Jurkat, Clone E6-1 (cell line): ENCODE measurements at regions not wholly inside any gene's neighbourhood (a gene's known extent, or its start where the extent isn't known, plus 50 kb on each side); places are given as distances from the start of the nearest gene placed in this dataset.
"Not testable (repeated sequence)": the region's sequence is repeated elsewhere in the genome, so short reads cannot be mapped to it uniquely, and the experiment has no call there.

Source experiments
- DNase-seq: peaks from one replicate; pipeline ENCODE4 v3.0.0-alpha.2; 2011; ENCODE audit warnings: low read depth, low spot score
- H3K4me3 ChIP-seq: 2 replicates; pipeline ENCODE4 v1.5.1; 2011; ENCODE audit warnings: mild to moderate bottlenecking, low read length, control low read depth, moderate library complexity

DNA sequence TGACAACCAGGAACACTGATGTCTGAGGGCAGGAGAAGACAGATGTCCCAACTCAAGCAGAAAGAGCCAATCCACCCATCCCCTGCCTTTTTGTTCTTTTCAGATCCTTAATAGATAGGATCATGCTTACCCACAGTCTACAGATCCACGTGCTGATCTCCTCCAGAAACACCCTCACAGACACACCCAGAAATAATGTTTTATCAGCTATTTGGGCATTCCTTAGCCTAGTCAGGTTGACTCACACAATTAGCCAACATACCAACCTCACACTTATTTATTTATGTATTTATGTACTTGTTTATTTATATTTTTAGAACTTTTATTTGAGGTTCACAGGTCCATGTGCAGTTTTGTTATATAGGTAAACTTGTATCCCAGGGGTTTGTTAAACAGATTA, 151.5 kb upstream of the IL12B start:
- H3K4me3 ChIP-seq = no peak overlapping the region
- no peak for DNase-seq

DNA sequence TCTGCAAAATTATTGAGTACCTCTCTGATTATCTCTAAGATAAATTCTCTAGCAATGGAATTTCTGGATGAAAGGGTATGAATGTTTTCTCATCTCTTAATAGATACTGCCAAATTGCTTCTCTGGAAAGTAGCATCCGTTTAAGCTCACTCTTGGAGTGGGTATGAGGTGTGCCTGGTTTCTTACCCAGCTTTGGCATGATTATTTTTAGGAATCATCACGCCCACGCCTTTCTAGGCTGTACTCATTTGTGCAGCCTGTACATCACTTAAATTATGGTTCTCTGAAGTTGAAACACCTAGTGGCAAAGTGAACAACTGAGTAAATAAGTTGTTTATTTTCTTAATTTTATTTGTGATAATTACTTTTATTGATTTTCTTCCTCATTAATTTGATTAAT, 156.5 kb upstream of the IL12B start:
- DNase-seq = no peak

DNA sequence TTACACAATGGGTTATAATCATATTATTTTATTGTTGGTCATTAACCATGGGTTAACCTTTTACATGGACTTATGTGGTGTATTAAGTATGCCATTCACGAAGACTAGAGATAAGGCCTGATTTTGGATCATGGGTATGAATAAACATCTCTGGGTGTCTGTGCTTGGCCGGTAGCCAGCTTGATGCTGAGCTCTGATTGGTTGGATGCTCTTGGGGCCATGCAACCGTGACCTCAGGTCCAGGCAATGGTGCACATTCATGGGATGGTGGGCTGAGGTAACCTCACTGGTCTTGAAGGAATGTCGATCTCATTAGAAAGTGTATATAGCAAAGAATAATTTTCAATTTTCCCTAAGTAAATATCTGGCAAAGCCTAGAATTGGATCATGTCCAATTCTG, 158.2 kb upstream of the IL12B start:
- H3K4me3 ChIP-seq = no peak overlapping the region
- no peak for DNase-seq

More for the DNA sequence above, 156.5 kb upstream of the IL12B start:
- no peak overlapping the region for H3K4me3 ChIP-seq

DNA sequence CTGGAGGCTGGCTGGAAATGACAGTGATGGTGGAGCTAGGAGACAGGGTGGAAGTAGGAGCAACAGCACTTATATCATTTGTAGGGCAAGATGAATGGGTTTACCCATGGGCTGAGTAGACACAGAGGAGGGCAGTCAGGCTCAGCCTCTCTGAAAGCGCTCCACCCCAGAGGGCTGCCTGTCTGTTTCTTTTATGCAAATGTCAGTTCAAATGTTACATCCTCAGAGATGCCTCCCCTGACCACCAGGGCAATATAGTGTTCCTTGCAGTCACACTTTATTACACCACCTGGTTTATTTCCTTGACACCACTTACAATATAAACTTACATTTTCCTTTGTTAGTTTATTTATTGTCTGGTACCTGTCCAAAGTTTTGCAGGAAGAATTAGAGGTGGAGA, 159.5 kb upstream of the IL12B start:
- DNase-seq = no peak
- H3K4me3 ChIP-seq = no peak overlapping the region

DNA sequence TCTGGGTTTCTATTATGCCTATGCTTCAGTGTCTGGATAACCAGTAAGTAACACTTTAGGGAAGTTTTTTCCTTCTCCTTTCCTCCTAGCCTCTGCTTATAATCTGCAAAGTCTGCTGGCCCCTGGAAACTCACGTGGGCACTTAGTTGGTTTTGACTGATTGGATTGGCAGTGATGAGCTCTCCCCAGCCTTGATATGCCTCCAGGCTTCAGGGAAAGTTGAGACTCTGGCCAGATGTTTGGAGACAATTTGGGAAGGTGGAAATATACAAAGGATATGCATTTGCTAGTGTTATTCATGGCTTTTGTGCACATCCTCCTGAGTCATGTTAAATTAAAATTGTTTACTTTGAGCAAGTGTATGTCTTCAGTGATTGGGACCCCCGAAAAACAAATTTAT, 160.2 kb upstream of the IL12B start:
- no peak overlapping the region for H3K4me3 ChIP-seq
- DNase-seq = no peak

DNA sequence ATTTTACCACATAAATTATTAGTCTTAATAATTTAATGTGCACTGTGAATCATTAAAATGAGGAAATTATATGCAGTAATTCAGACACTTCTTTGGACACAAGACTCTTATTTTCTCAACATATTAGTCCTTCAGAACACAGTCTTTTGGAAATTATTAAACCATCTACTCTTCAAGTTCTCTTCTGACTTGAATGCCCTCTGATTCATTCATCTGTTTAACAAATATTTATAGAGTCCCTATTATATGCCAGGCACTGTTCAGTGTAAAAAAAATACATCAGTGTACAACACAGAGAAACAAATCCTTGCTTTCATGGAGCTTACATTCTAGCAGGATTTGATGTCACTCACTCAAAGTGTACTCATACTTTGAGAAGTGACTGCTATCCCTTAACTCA, 163.4 kb upstream of the IL12B start:
- no peak for DNase-seq
- H3K4me3 ChIP-seq = no peak overlapping the region

DNA sequence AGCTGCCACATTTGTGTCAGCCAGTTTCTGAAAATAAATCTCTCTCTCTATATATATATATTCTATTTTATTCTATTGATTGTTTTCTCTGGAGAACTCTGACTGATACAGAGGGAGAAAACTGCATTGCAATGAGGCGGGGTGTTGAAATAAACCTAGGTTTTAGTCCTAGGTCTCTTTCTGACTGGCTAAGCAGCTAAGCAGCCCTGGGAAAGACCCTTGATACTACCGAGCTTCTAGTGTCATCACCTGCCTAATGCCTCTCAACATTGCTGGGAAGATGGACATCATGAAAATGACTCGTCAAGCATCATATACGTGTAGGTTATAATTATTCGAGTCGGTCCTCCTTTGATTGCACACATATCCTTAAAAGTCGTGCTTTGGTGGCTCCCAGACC, 166.5 kb upstream of the IL12B start:
- H3K4me3 ChIP-seq = no peak overlapping the region
- no peak for DNase-seq

DNA sequence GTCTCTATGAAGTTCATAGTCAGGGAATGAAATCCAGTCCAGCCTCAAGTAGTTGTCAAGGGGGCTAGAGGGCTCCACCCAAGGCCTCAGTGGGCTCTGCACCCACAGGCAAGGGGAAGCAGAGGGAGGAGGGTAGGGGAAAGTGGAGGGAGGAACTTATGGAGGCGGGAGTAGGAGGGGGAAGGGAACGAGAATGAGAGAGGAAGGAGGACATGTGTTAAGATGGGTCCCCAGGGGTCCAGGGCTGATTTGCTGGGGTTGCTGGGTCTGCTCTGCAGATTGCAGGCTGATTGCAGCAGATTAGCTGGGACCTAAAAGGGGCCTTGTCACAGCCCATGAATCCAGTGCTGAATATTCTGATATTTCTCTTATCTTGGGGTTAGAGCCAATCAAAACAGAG, 166.9 kb upstream of the IL12B start:
- DNase-seq = no peak

DNA sequence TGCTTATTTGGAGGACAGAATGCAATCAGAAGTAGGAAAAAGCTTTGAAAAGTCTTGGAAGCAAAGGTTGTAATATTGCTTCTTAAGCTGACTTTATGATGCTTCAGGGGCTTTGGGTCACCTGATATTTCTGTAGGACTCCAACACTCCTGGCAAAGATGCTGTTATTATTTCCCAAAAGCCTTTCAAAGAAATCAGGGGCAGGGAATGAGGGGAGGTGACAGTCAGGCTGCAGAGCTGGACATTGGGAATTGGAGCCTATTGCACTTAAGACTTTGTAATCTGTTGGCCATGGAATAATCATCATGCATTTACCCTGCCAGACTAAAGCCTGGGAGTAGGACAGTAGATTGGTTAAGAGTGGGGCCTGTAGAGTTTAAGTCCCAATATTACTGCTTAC, 168.3 kb upstream of the IL12B start:
- no peak overlapping the region for H3K4me3 ChIP-seq
- no peak for DNase-seq

More for the DNA sequence above, 166.9 kb upstream of the IL12B start:
- no peak overlapping the region for H3K4me3 ChIP-seq

DNA sequence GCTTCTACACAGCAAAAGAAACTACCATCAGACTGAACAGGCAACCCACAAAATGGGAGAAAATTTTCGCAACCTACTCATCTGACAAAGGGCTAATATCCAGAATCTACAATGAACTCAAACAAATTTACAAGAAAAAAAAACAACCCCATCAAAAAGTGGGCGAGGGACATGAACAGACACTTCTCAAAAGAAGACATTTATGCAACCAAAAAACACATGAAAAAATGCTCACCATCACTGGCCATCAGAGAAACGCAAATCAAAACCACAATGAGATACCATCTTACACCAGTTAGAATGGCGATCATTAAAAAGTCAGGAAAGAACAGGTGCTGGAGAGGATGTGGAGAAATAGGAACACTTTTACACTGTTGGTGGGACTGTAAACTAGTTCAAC, 171.8 kb upstream of the IL12B start:
- H3K4me3 ChIP-seq, DNase-seq: not testable (repeated sequence)

DNA sequence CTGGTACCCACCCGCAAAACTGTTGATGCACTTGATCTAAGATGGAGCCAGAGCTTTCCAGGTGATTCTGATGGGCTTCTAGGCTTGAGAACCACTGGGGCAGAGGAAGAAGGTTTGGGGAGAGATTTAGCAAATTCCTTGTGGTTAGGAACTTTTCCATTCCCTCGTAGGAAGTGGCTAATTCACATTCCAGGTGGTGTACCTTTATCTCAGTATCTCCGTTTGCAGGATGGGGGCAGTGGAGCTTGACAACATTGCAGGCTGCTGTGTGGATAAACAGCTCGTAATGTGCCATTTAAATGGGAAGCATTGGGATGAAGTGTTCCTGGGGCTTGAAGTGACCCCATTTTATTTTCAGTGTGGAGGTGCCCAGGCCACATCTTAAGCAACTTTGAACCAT, 172.9 kb upstream of the IL12B start:
- no peak for DNase-seq

DNA sequence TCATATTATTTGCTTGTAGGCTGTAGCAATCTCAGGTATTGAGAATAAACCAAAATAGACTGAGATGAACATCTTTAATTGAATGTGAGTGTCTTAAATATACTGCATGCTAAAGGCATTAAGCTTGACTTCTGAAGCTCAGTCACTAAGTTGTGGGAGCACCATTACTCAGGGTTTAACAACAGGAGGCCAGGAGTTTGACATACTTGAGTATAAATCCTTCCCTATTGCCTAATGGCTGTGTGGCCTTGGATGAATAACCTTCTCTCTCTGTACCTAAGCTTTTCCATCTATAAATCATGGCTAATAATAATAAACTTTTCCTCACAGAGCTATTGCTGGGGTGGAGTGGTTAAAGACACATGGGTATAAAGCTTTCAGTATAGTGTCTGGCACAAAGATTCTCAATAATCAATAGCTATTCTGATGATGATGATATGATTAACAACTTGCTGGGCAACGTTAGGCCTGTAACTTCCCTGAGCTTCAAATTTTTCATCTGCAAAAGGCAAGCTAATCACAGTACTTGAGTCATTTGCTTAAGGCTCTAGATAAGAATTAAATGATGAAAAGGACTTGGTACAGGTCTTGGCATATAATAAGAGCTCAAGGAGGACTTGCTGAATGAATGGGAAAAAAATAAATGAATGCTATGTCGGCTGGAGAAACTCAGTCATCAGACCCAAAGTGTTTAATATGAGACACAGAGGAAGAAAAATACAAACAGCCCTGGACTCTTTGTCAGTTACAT, 174.0 kb upstream of the IL12B start:
- no peak for DNase-seq
- no peak overlapping the region for H3K4me3 ChIP-seq

More for the DNA sequence above, 172.9 kb upstream of the IL12B start:
- no peak overlapping the region for H3K4me3 ChIP-seq

DNA sequence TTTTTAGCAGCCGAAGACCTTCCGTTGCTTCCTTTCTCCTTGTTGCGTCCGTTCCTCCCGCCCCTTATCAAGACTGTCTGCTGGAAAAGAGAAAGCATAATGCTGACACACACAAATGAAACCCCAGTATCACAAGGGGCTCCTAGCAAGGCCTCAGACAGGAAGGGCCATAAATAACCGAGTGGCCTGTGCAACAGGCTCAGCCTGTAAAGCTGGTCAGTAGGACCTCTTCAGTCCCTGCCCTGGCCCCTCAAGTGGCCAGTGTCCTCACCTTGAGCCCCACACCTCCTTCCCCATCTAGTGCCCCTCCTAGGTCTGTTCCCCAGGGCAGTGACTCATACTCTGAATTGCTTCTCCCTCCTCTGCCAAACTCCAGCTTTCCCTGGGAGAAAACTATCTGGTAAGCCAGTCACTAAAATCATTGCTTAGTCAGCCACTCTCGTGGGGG, 174.6 kb upstream of the IL12B start:
- no peak overlapping the region for H3K4me3 ChIP-seq
- no peak for DNase-seq

DNA sequence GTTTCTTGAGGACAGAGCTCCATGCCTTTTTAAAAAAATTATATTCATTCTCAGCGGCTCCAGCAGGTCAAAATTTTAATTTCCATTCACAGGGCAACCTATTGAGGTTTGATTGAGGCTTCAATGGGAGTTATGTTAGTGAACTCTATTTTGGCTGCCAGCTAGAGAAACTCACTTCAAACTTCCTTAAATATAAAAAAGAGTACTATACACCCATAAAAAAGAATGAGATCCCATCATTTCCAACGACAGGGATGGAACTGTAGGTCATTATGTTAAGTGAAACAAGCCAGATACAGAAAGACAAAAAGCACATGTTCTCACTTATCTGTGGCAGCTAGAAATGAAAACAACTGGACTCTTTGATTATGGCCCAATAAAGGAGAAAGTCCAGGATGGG, 176.8 kb upstream of the IL12B start:
- no peak for DNase-seq
- H3K4me3 ChIP-seq = no peak overlapping the region

DNA sequence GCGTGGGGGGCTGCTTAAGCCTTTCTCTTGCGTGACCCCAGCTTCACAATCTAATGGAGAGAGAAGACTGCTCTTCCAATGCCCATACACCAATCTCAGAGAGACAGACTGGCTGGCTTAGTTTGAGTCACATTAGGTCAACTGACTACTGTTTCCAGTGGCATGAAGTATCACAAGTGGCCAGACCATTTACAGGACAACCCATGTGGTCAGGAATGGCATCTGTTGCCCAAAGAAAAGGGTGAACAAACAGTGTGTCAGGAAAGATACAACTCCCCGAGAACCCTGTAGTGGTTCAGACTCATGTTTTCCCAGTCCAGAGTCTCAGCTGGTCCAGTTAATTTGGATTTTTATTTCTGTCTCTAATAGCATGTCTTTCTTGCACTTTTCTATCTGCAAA, 177.4 kb upstream of the IL12B start:
- no peak for DNase-seq

DNA sequence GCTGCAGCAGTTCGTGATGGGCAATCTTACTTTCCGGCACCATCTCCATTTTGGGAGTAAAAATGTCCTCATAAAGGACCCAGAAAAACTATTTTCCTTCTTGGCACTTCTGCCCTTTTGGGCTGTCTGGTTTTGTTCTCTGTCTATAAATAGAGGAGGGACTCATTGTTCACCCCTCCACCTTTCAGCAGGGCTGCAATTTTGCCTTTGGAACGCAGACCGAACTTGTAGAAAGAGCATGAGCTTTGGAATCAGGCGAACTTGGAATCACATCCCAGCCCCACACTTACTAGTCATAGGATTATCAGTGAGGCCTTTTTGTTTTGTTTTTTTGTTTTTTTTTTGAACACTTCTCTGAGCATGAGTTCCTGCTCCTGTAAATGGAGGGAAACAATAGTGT, 178.1 kb upstream of the IL12B start:
- no peak overlapping the region for H3K4me3 ChIP-seq
- DNase-seq = no peak

More for the DNA sequence above, 177.4 kb upstream of the IL12B start:
- no peak overlapping the region for H3K4me3 ChIP-seq

DNA sequence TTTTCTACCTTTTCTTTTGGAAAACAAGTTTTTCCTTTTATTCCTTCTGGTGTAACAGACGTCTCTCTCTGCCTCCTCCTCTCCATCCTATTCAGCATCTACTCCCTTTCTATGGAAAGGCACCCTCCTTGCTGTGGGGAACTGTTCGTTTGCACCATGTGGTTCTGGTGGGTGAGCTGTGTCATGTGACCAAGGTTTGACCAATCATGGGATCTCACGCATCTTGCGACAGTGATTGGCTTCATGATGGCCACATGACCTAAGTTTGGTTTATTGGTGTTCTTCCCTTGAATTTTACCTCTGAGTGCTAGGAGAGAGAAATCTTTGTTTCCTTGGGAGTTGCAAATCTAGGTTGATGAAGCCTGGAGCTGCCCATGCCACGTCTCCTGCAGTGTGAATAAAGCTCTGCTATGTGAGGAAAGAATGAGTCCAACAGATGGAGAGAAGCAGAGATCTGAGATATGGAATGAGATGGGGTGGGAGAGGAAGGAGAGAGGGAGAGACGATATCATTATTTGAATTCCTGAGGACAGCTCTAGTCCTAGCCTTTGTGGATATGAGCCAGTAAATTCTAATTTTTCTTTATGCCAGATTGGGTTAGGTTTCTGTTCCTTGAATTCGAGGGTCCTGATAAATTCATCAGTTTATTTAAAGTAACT, 178.8 kb upstream of the IL12B start:
- H3K4me3 ChIP-seq = no peak overlapping the region
- DNase-seq = no peak

DNA sequence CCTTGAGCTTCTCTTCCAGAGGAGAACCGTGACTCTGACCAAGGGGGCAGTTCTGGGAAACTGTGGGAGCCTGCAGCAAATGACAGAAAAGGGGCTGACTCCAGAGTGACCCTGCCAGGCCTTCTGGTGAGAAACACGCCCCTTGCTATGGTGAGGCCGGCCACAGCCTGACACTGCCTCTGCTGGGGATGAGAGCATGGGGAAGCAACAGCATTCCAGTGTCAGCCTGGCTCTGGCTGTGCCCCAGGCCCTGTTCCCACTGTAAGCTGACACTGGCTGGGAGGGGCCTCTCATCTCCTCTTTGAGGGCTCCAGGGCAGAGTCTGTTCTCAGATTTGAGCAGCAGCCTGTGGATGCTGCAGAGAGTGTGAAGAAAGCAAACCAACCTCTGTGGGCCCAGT, 180.0 kb upstream of the IL12B start:
- no peak overlapping the region for H3K4me3 ChIP-seq
- no peak for DNase-seq

DNA sequence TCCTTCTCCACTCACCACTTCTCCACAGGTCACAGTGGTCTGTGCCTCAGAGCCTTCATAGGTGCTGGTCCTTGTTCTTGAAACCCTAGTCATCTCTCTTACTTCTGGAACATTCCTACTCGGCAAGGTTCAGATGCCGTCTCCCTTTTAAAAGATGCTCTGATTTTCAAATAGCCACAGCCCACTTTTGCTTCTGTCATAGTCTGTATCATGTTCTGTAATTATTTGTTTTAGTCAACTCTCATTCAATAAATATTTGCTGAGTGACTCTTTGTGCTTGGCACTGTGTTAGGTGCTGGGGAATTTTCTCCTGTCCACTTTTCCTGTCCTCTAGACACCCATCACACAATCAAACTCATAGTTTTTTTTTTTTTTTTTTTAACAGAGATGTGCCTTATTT, 181.3 kb upstream of the IL12B start:
- no peak overlapping the region for H3K4me3 ChIP-seq
- no peak for DNase-seq

DNA sequence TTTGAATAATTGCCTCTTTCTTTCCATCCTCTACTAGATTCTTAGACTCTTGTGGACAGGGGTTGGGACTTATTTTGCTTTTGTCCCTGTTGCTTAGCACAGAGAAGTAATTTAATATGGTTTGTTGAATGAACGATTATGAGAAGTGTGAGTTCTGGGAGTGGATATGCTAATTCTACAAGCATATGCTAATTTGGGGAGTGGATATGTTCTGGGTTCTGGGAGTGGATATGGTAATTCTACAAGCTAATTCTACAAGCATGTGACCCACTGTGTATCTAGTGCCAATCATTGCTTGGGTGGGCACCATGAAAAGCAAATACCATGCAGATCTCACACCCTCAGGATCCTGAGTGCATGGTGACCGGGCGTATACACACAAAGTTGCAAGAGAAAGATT, 181.8 kb upstream of the IL12B start:
- H3K4me3 ChIP-seq = no peak overlapping the region
- DNase-seq = no peak

DNA sequence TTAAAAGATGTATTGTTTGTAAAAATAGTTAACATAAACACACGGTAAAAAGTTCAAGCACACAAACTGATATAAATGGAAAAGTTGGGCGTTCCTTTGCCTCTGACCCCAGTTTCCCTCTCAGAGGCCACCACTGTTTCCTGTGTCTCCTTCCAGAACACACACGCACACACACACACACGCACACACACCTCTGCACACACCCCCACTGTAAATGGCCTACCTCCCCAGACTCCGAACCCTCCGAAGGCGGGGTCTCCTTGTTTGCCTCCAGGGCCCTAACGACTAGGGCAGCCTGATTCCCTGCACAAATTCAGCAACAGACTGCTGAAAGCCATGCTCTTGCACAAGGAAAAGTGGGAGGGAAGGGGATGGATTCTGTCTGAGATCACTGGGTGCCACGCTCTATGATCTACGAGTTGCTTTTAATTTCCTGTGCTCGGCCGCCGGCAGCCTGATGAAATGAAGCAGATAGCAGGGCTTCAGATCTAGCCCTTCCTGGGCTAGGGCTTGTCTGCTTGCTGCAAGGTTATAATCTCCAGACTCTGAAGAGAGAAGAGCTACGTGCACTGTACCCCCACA, 184.0 kb upstream of the IL12B start:
- H3K4me3 ChIP-seq = no peak overlapping the region
- no peak for DNase-seq
